ENCODE measurements at regions not wholly inside any gene's neighbourhood (a gene's known extent, or its start where the extent isn't known, plus 50 kb on each side); places are given as distances from the start of the nearest gene placed in this dataset.

DNA sequence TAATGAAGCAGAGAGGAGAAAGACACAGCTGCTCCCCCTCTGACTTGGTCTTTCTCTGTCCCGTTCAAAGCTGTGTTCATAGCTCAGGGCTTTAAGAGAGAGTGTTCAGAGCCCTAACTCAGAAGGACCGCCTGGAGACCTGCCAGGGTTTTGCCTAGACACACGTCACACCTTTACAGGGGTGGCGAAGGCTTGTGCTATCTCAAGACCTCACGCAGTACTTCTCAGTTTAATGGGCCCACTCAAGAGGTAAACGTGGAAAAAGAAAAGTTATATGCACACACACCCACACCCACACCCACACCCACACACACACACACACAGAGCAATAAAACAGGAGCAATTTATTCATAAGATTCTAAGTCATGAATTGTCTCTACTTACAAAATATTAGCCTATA lies 374.3 kb downstream of the C12orf75 start:
- TF ChIP-seq, protein P1, sequence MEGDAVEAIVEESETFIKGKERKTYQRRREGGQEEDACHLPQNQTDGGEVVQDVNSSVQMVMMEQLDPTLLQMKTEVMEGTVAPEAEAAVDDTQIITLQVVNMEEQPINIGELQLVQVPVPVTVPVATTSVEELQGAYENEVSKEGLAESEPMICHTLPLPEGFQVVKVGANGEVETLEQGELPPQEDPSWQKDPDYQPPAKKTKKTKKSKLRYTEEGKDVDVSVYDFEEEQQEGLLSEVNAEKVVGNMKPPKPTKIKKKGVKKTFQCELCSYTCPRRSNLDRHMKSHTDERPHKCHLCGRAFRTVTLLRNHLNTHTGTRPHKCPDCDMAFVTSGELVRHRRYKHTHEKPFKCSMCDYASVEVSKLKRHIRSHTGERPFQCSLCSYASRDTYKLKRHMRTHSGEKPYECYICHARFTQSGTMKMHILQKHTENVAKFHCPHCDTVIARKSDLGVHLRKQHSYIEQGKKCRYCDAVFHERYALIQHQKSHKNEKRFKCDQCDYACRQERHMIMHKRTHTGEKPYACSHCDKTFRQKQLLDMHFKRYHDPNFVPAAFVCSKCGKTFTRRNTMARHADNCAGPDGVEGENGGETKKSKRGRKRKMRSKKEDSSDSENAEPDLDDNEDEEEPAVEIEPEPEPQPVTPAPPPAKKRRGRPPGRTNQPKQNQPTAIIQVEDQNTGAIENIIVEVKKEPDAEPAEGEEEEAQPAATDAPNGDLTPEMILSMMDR (IDR thresholded peaks at IDR 0.05), result no peak
- TF ChIP-seq POLR2A (IDR thresholded peaks at IDR 0.05), result no peak

Data from uterus (tissue), 2 donors.